ENCODE measurements at regions not wholly inside any gene's neighbourhood (a gene's known extent, or its start where the extent isn't known, plus 50 kb on each side); places are given as distances from the start of the nearest gene placed in this dataset.

DNA sequence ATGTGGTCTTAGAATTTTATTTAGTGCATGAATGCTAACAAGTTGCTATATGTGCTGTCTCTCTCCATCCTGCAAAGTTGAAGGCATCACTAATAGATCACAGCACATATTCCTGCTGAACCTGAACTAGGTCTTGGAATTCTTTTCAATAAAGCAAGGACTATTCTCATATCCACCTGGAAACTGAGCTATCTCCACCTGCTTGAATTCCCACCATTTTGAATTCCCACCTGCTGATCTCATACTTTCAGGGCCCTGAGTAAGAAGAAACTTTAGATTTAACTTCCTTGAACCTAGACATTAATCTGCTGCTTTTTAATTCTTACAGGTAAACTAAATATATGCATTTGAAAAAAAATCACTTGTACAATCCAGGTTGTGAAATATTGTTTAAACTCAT is 445.3 kb upstream of the CCL2 start:
- no TSS peak for BruUV-seq (replicated peaks)
- ChIA-PET CTCF (no interaction called here), POLR2A (ENCODE audit: low non-redundant PET) (no interaction called here)
- Histone ChIP-seq H3K36me3 (ENCODE audit: insufficient read depth, low read length, poor library complexity, severe bottlenecking) (no peaks in the 10 kb centered on the region), H3K4me1 (ENCODE audit: insufficient read depth, low read length, poor library complexity, severe bottlenecking) (no peaks in the 10 kb centered on the region), H3K9me3 (ENCODE audit: low read depth, low read length, poor library complexity, severe bottlenecking) (no peaks in the 10 kb centered on the region), H3K27ac (ENCODE audit: low read depth, low read length, poor library complexity, severe bottlenecking) (no peak overlapping the region), H3K4me3 (ENCODE audit: low read depth, low read length, poor library complexity, severe bottlenecking) (no peak overlapping the region), H3K27me3 (replicated peaks; ENCODE audit: insufficient read depth, low read depth, low read length, poor library complexity) (peaks cover 3% of the 10 kb centered on the region)
- TF ChIP-seq EZH2 (IDR thresholded peaks at IDR 0.05; ENCODE audit: borderline replicate concordance, low read depth, low read length, poor library complexity, severe bottlenecking), result no peak
- TF ChIP-seq, protein P1, sequence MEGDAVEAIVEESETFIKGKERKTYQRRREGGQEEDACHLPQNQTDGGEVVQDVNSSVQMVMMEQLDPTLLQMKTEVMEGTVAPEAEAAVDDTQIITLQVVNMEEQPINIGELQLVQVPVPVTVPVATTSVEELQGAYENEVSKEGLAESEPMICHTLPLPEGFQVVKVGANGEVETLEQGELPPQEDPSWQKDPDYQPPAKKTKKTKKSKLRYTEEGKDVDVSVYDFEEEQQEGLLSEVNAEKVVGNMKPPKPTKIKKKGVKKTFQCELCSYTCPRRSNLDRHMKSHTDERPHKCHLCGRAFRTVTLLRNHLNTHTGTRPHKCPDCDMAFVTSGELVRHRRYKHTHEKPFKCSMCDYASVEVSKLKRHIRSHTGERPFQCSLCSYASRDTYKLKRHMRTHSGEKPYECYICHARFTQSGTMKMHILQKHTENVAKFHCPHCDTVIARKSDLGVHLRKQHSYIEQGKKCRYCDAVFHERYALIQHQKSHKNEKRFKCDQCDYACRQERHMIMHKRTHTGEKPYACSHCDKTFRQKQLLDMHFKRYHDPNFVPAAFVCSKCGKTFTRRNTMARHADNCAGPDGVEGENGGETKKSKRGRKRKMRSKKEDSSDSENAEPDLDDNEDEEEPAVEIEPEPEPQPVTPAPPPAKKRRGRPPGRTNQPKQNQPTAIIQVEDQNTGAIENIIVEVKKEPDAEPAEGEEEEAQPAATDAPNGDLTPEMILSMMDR (conservative IDR thresholded peaks at IDR 0.05; ENCODE audit: low read depth, low read length), result no peak
- intact Hi-C loops (cut with micrococcal nuclease; ENCODE audit: unreplicated experiment), result no loop called here
- no peak for DNase-seq (ENCODE audit: low spot score)

DNA sequence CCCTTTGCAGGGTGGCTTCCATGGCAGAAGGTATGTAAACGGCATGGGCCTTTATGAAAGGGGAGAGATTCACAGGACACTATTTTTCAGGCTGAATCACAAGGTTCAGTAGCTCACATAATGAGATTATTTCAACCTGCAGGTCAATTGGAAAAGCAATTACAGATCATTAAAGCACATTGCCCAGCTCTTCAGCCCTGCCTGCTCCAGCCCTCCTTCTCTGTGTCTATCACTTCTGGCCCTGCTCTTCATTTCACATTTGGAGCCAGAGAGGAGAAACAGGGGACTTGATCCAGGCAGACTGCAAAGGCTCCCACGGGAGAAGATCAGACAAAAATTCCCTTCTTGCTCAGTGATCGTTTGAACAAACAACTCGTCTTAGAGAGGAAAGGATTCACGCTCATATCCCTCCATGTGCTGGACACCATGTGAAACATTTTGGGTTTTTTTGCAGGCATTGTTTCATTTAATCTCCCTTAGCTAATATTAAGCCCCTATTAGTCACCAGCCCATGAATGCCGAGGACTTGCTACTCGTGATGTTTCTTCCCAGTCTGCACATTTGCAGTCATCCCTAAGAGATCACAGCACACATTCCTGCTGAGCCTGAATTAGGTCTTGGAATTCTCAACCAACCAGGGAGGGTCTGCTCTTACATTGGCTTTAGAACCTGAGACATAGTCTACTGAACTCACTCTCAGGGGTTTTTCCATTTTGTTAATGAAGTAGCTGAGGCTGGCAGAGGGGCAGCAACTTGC is 443.9 kb upstream of the CCL2 start:
- CTCF ChIA-PET, result no interaction called here
- Histone ChIP-seq H3K36me3 (ENCODE audit: insufficient read depth, low read length, poor library complexity, severe bottlenecking) (no peaks in the 10 kb centered on the region), H3K27me3 (replicated peaks; ENCODE audit: insufficient read depth, low read depth, low read length, poor library complexity) (no peaks in the 10 kb centered on the region), H3K27ac (ENCODE audit: low read depth, low read length, poor library complexity, severe bottlenecking) (no peak overlapping the region), H3K9me3 (ENCODE audit: low read depth, low read length, poor library complexity, severe bottlenecking) (no peaks in the 10 kb centered on the region), H3K4me1 (ENCODE audit: insufficient read depth, low read length, poor library complexity, severe bottlenecking) (no peaks in the 10 kb centered on the region), H3K4me3 (ENCODE audit: low read depth, low read length, poor library complexity, severe bottlenecking) (no peak overlapping the region)
- intact Hi-C loops (cut with micrococcal nuclease; ENCODE audit: unreplicated experiment), result no loop called here
- TF ChIP-seq, protein P1 (conservative IDR thresholded peaks at IDR 0.05; ENCODE audit: low read depth, low read length), result no peak
- no peak for TF ChIP-seq EZH2 (IDR thresholded peaks at IDR 0.05; ENCODE audit: borderline replicate concordance, low read depth, low read length, poor library complexity, severe bottlenecking)
- DNase-seq (ENCODE audit: low spot score), result no peak
- no TSS peak for BruUV-seq (replicated peaks)
- POLR2A ChIA-PET (ENCODE audit: low non-redundant PET), result no interaction called here

DNA sequence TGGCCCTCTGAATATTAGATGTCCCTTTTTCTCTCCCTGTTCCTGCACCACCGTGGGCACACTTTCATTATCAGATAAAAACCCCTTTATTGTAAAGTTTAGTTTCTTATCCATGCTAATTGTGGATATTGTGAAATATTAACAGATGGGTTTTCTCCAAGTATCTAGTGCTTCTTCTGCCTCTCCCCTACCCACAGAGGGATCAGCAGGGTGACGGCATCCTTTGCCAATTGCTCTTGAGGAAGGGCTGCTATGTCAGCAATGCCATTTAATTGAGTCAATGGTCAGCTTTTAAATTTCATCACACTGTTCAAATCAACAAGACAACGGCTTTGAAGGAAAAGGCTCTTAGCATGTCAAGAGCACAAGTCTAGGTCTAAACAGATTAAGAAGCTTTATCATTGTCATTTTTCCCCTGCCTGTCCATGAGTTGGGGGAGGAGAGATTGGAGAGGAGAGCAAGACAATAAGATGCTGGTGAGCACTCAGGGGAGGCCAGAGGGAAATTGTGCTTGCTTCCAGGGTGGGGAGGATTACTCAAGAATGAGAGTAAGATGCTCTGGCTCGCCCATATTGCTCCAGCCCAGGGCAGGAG is 443.0 kb upstream of the CCL2 start:
- no peak overlapping the region for H3K4me3 ChIP-seq (ENCODE audit: low read depth, low read length, poor library complexity, severe bottlenecking)
- no peaks in the 10 kb centered on the region for H3K4me1 ChIP-seq (ENCODE audit: insufficient read depth, low read length, poor library complexity, severe bottlenecking)
- CTCF ChIA-PET, result no interaction called here
- POLR2A ChIA-PET (ENCODE audit: low non-redundant PET), result no interaction called here
- BruUV-seq (replicated peaks), result no TSS peak
- intact Hi-C loops (cut with micrococcal nuclease; ENCODE audit: unreplicated experiment), result no loop called here
- no peaks in the 10 kb centered on the region for H3K27me3 ChIP-seq (replicated peaks; ENCODE audit: insufficient read depth, low read depth, low read length, poor library complexity)
- no peak for DNase-seq (ENCODE audit: low spot score)
- TF ChIP-seq, protein P1 (conservative IDR thresholded peaks at IDR 0.05; ENCODE audit: low read depth, low read length), result no peak
- TF ChIP-seq EZH2 (IDR thresholded peaks at IDR 0.05; ENCODE audit: borderline replicate concordance, low read depth, low read length, poor library complexity, severe bottlenecking), result no peak
- no peaks in the 10 kb centered on the region for H3K9me3 ChIP-seq (ENCODE audit: low read depth, low read length, poor library complexity, severe bottlenecking)
- no peak overlapping the region for H3K27ac ChIP-seq (ENCODE audit: low read depth, low read length, poor library complexity, severe bottlenecking)
- H3K36me3 ChIP-seq (ENCODE audit: insufficient read depth, low read length, poor library complexity, severe bottlenecking), result no peaks in the 10 kb centered on the region
